Gastrocnemius medialis (tissue), 4 donors: ENCODE measurements at regions not wholly inside any gene's neighbourhood (a gene's known extent, or its start where the extent isn't known, plus 50 kb on each side); places are given as distances from the start of the nearest gene placed in this dataset.

Experiments
- ATAC-seq, 2 donors: fragments of 150-250 bp; one replicate each; pipeline ENCODE4 v1.9.1; 2016
- DNase-seq, 2 donors: peaks; one replicate each; pipeline ENCODE4 v3.0.0-alpha.2; 2019
- H3K27ac ChIP-seq, 4 donors: fragments of 200-600 bp; sonication (generic); 1 replicate in 1 of 4; 2 replicates in 3 of 4; pipeline ENCODE4 v1.5.1; 2016 to 2018; ENCODE audit warnings: mild to moderate bottlenecking in 2 of 4, moderate library complexity in 1 of 4
- H3K27me3 ChIP-seq, 3 donors: fragments of 200-600 bp; sonication (generic) in 2 of 3; 1 replicate in 1 of 3; 2 replicates in 2 of 3; pipeline versions ENCODE4 v1.5.1 to v1.6.0; 2016 to 2019; ENCODE audit warnings: mild to moderate bottlenecking in 1 of 3, moderate library complexity in 1 of 3
- H3K36me3 ChIP-seq, 2 donors: fragments of 200-600 bp; sonication (generic) in 1 of 2; one replicate each; pipeline ENCODE4 v1.5.1; 2017 to 2018
- H3K4me1 ChIP-seq, 2 donors: fragments of 200-600 bp; sonication (generic) in 1 of 2; one replicate each; pipeline ENCODE4 v1.5.1; 2016 to 2017; ENCODE audit warnings: mild to moderate bottlenecking in 2 of 2
- H3K4me3 ChIP-seq, 4 donors: fragments of 200-600 bp; sonication (generic) in 3 of 4; 1 replicate in 1 of 4; 2 replicates in 3 of 4; pipeline ENCODE4 v1.5.1; 2016 to 2019; ENCODE audit warnings: mild to moderate bottlenecking in 2 of 4
- H3K9me3 ChIP-seq, 3 donors: fragments of 200-600 bp; sonication (generic) in 2 of 3; 1 replicate in 1 of 3; 2 replicates in 2 of 3; pipeline ENCODE4 v1.5.1; 2016 to 2019
- POLR2A ChIP-seq, 2 donors: fragments of 450-650 bp; IDR thresholded peaks; one replicate each; pipeline ENCODE4 v1.6.1; 2017; ENCODE audit warnings: antibody characterized with exemption in 2 of 2, mild to moderate bottlenecking in 2 of 2, moderate library complexity in 2 of 2
- in situ Hi-C, 4 donors: fragments of 200-750 bp; cut with MboI; loops; one replicate each; pipeline versions ENCODE4 v1.15.0 to v1.8.0; 2017; ENCODE audit warnings: low sequenced_read_pairs in 4 of 4
- intact Hi-C: fragments of 100-400 bp; cut with DNase I; formaldehyde crosslinking; loops from one replicate; pipeline ENCODE4 v1.15.1; 2023; ENCODE audit warnings: low total_unique reads
- TF ChIP-seq, protein P1 (sequence below), 5 experiments: fragments of 450-650 bp in 3 of 5; fragments of 200-600 bp in 2 of 5; sonication (generic) in 2 of 5; IDR thresholded peaks in 4 of 5; conservative IDR thresholded peaks in 1 of 5; 1 replicate in 4 of 5; 2 replicates in 1 of 5; pipeline ENCODE4 v1.5.1; 2016 to 2019; ENCODE audit warnings: antibody characterized with exemption in 5 of 5, mild to moderate bottlenecking in 3 of 5, moderate library complexity in 3 of 5

DNA sequence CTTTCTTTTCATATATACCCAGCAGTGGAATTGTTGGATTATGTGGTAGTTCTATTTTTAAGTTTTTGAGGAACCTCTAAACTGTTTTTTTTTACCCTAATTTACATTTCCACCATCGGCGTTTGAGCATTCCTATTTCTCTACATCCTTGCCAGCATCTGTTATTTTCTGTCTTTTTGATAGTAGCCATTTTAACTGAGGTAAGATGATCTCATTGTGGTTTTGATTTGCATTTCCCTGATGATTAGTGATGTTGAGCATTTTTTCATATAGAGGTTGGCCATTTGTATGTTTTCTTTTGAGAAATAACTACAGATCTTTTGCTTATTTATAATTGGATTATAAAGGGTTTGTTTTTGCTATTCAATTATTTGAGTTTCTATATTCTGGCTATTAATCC is 71.7 kb upstream of the TNC start:
- no peak for TF ChIP-seq POLR2A (IDR thresholded peaks at IDR 0.05)
- TF ChIP-seq, protein P1, sequence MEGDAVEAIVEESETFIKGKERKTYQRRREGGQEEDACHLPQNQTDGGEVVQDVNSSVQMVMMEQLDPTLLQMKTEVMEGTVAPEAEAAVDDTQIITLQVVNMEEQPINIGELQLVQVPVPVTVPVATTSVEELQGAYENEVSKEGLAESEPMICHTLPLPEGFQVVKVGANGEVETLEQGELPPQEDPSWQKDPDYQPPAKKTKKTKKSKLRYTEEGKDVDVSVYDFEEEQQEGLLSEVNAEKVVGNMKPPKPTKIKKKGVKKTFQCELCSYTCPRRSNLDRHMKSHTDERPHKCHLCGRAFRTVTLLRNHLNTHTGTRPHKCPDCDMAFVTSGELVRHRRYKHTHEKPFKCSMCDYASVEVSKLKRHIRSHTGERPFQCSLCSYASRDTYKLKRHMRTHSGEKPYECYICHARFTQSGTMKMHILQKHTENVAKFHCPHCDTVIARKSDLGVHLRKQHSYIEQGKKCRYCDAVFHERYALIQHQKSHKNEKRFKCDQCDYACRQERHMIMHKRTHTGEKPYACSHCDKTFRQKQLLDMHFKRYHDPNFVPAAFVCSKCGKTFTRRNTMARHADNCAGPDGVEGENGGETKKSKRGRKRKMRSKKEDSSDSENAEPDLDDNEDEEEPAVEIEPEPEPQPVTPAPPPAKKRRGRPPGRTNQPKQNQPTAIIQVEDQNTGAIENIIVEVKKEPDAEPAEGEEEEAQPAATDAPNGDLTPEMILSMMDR (IDR thresholded peaks at IDR 0.05 in 4 of 5, conservative IDR thresholded peaks at IDR 0.05 in 1 of 5): no peak
- H3K27ac ChIP-seq: no peak overlapping the region
- no peaks in the 10 kb centered on the region for H3K27me3 ChIP-seq
- intact Hi-C loops: no loop called here
- H3K4me1 ChIP-seq: no peaks in the 10 kb centered on the region
- ATAC-seq: no peak
- no peaks in the 10 kb centered on the region for H3K36me3 ChIP-seq
- no peak for DNase-seq
- no peak overlapping the region for H3K4me3 ChIP-seq
- in situ Hi-C loops: no loop called here
- H3K9me3 ChIP-seq: no peaks in the 10 kb centered on the region

DNA sequence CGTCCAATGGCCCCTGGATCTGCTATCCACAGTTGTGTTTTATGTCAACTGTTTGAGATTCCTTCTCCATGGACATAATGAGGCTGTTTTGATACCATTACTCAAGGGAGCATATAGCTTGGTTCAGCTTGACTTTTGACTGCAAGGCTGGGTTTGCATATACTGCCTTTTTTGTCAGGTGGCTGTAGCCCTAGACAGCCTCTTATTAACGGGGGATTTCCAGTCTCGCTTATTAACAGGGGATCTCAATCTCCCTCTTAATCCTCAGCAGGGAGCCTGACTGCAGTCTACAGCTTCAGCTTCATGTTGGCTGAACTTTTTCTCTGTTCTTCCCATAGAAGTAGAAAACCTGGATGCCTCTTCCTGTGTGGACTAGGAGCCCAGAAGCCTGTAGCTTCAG is 73.7 kb upstream of the TNC start:
- Histone ChIP-seq H3K9me3 (no peaks in the 10 kb centered on the region), H3K27ac (no peak overlapping the region), H3K4me1 (no peaks in the 10 kb centered on the region), H3K27me3 (no peaks in the 10 kb centered on the region), H3K4me3 (no peak overlapping the region), H3K36me3 (no peaks in the 10 kb centered on the region)
- in situ Hi-C loops: no loop called here
- intact Hi-C loops: no loop called here
- TF ChIP-seq POLR2A (IDR thresholded peaks at IDR 0.05): no peak
- TF ChIP-seq, protein P1 (IDR thresholded peaks at IDR 0.05 in 4 of 5, conservative IDR thresholded peaks at IDR 0.05 in 1 of 5): no peak
- DNase-seq (no peak), ATAC-seq (no peak)

DNA sequence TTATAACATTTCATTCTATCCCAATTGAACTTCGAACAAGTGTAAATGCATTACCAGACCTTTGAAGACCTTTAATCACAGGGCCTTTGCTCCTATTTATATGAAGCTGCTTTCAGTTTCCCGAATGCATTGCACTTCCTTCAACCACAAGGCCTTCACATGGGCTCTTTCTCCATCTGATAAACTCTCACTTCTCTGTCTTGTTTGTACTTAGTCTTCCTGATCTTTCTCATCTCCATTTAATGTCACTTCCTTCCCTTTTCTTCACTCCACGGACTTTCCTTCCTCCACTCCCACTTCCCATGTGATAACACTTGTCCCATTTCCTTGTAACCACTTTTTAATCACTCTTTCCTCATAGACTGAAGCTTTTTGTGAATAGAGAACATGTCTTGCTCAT is 74.3 kb upstream of the TNC start:
- intact Hi-C loops (no loop called here), in situ Hi-C loops (no loop called here)
- no peak overlapping the region for H3K27ac ChIP-seq
- H3K4me1 ChIP-seq: no peaks in the 10 kb centered on the region
- ATAC-seq: no peak
- no peaks in the 10 kb centered on the region for H3K36me3 ChIP-seq
- no peak for TF ChIP-seq POLR2A (IDR thresholded peaks at IDR 0.05)
- TF ChIP-seq, protein P1 (IDR thresholded peaks at IDR 0.05 in 4 of 5, conservative IDR thresholded peaks at IDR 0.05 in 1 of 5): no peak
- no peak for DNase-seq
- H3K9me3 ChIP-seq: no peaks in the 10 kb centered on the region
- H3K4me3 ChIP-seq: no peak overlapping the region
- H3K27me3 ChIP-seq: no peaks in the 10 kb centered on the region

DNA sequence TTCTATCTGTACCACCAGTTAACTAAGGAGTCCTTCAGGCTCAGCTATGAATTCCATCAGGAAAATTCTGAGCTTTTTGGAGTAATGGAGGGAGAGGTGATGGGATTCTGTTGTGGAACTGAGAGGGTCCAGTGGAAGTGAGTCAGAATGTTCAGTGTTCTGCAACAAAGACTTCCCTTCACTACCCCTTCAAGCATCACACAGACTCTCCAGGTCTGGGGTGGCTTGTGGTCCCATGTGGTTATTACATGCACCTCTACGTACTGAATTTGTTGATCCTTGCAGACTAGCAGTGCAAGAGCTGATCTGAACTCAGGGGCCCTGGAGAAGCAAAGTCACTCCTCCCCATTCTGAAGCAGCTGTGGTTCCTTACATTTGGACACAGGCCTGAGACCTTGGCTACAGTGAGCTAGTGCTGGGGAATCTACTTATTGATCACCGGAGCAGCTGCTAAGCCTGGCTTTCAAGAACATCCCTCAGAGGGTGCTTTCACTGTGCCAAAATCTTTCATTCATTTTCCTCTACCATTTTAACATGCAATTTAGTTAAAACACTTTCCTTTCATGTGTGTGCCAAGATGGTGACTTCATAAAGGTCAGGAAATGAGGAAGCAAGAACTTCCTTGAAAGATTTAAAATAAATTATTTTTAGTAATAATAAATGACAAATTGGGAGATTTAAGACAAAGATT is 75.0 kb upstream of the TNC start:
- intact Hi-C loops: no loop called here
- in situ Hi-C loops: no loop called here
- ATAC-seq (no peak), DNase-seq (no peak)
- Histone ChIP-seq H3K27me3 (no peaks in the 10 kb centered on the region), H3K27ac (no peak overlapping the region), H3K4me1 (no peaks in the 10 kb centered on the region), H3K4me3 (no peak overlapping the region), H3K36me3 (no peaks in the 10 kb centered on the region), H3K9me3 (no peaks in the 10 kb centered on the region)
- no peak for TF ChIP-seq POLR2A (IDR thresholded peaks at IDR 0.05)
- TF ChIP-seq, protein P1 (IDR thresholded peaks at IDR 0.05 in 4 of 5, conservative IDR thresholded peaks at IDR 0.05 in 1 of 5): no peak

DNA sequence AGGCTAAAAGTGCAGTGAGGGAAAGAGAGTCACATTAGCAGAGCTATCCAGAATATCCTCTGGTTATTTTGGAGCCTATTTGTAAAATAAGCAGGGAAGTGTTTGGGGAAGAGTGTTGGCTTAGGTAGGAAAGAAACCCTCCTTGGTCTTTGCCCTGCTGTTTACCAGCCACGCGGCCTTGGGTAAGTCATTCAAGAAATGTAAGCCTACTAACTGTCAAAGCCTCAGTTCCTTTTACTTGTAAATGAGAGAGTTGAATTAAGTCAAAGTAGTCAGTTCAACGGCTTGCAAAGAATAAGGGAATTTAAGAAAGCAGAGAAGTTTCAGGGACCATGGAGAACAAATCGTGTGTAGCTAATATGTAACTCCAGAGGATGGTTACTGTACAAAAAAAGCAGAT is 75.8 kb upstream of the TNC start:
- Histone ChIP-seq H3K9me3 (no peaks in the 10 kb centered on the region), H3K36me3 (no peaks in the 10 kb centered on the region), H3K4me1 (no peaks in the 10 kb centered on the region), H3K4me3 (no peak overlapping the region), H3K27ac (no peak overlapping the region), H3K27me3 (no peaks in the 10 kb centered on the region)
- ATAC-seq (no peak), DNase-seq (no peak)
- in situ Hi-C loops: no loop called here
- intact Hi-C loops: no loop called here
- TF ChIP-seq, protein P1 (IDR thresholded peaks at IDR 0.05 in 4 of 5, conservative IDR thresholded peaks at IDR 0.05 in 1 of 5): no peak
- TF ChIP-seq POLR2A (IDR thresholded peaks at IDR 0.05): no peak
